ENCODE measurements at regions not wholly inside any gene's neighbourhood (a gene's known extent, or its start where the extent isn't known, plus 50 kb on each side); places are given as distances from the start of the nearest gene placed in this dataset.

- TF ChIP-seq ZNF274 (IDR thresholded peaks at IDR 0.05; ENCODE audit: low read depth, low read length) = no peak
- no peak for TF ChIP-seq YY1 (IDR thresholded peaks at IDR 0.05; ENCODE audit: insufficient read depth, insufficient read length)
Observed at GRCh38 chr2:166764216-166764615, 124.1 kb upstream of the XIRP2 start.

Data from NT2/D1 (cell line).